UCSD-AML1 (cell line): ENCODE measurements at regions not wholly inside any gene's neighbourhood (a gene's known extent, or its start where the extent isn't known, plus 50 kb on each side); places are given as distances from the start of the nearest gene placed in this dataset.

Experiments used
- DNase-seq: peaks from one replicate; lab custom pipeline; 2025; ENCODE audit not compliant: unreplicated experiment; lab: John Stamatoyannopoulos, UW

GRCh38 chr4:129346036-129346435, 250.1 kb downstream of the C4orf33 start:
- DNase-seq = no peak

- DNase-seq = no peak
Measured at GRCh38 chr4:129346734-129347133, 250.8 kb downstream of the C4orf33 start.

- no peak for DNase-seq
Measured at GRCh38 chr4:129350834-129351721, 255.1 kb downstream of the C4orf33 start.

GRCh38 chr4:129352480-129352879, 256.5 kb downstream of the C4orf33 start:
- DNase-seq = no peak

GRCh38 chr4:129353490-129353889, 257.5 kb downstream of the C4orf33 start:
- no peak for DNase-seq

GRCh38 chr4:129355031-129355430, 259.1 kb downstream of the C4orf33 start:
- DNase-seq = no peak

- DNase-seq = no peak
Measured at GRCh38 chr4:129355516-129355915, 259.6 kb downstream of the C4orf33 start.

GRCh38 chr4:129358571-129358970, 262.6 kb downstream of the C4orf33 start:
- no peak for DNase-seq

GRCh38 chr4:129359461-129359860, 263.5 kb downstream of the C4orf33 start:
- DNase-seq = no peak

- DNase-seq = peak; percentile 7
Measured at GRCh38 chr4:129362691-129363274, 266.8 kb downstream of the C4orf33 start.

- no peak for DNase-seq
Measured at GRCh38 chr4:129364747-129365452, 268.9 kb downstream of the C4orf33 start.

- DNase-seq = no peak
Measured at GRCh38 chr4:129369361-129370010, 273.5 kb downstream of the C4orf33 start.

- no peak for DNase-seq
Measured at GRCh38 chr4:129371065-129371464, 275.1 kb downstream of the C4orf33 start.

GRCh38 chr4:129371926-129372325, 276.0 kb downstream of the C4orf33 start:
- no peak for DNase-seq

- DNase-seq = no peak
Measured at GRCh38 chr4:129377131-129377845, 281.3 kb downstream of the C4orf33 start.

- DNase-seq = no peak
Measured at GRCh38 chr4:129378364-129378763, 282.4 kb downstream of the C4orf33 start.

GRCh38 chr4:129379429-129379828, 283.5 kb downstream of the C4orf33 start:
- DNase-seq = no peak

- DNase-seq = no peak
Measured at GRCh38 chr4:129384974-129385373, 289.0 kb downstream of the C4orf33 start.

- DNase-seq = no peak
Measured at GRCh38 chr4:129387666-129388065, 291.7 kb downstream of the C4orf33 start.

- DNase-seq = no peak
Measured at GRCh38 chr4:129393976-129394375, 298.0 kb downstream of the C4orf33 start.

GRCh38 chr4:129394635-129395034, 298.7 kb downstream of the C4orf33 start:
- DNase-seq = no peak
